GM12878 (cell line): ENCODE measurements at regions not wholly inside any gene's neighbourhood (a gene's known extent, or its start where the extent isn't known, plus 50 kb on each side); places are given as distances from the start of the nearest gene placed in this dataset.

Experiments used
- ATAC-seq: fragments of 200-7000 bp; cut with Tn5 transposase; 3 replicates; pipeline ENCODE4 v1.9.1; 2020; ENCODE audit warnings: mild to moderate bottlenecking, moderate library complexity
- BruUV-seq: library from RNA; stranded (reverse); fragments of 400-500 nt; replicated peaks from 2 replicates; lab custom pipeline; 2021; lab: Mats Ljungman, UMichigan
- CTCF ChIA-PET: fragments of 300-600 bp; sonication (Branson Sonifier 250); formaldehyde crosslinking; extraction: SDS; loops from one replicate; lab custom pipeline; 2021; ENCODE audit warnings: inconsistent platforms; lab: Yijun Ruan, JAX
- POLR2A ChIA-PET: fragments of 350-600 bp; formaldehyde crosslinking; extraction: SDS; loops from one replicate; lab custom pipeline; 2021; ENCODE audit warnings: inconsistent platforms; lab: Charles Lee
- RAD21 ChIA-PET: fragments of 300-600 bp; sonication (Branson Sonifier 250); formaldehyde crosslinking; loops from one replicate; lab custom pipeline; 2023; ENCODE audit warnings: antibody characterized with exemption; ENCODE audit not compliant: unreplicated experiment; lab: Charles Lee
- SMC1A ChIA-PET: fragments of 300-600 bp; sonication (Branson Sonifier 250); formaldehyde crosslinking; loops from one replicate; lab custom pipeline; 2023; ENCODE audit not compliant: unreplicated experiment, uncharacterized antibody; lab: Charles Lee
- DNase-seq: peaks from one replicate; pipeline ENCODE4 v3.0.0-alpha.2; 2011; ENCODE audit warnings: low read depth, low spot score
- FAIRE-seq: peaks from 3 replicates; lab custom pipeline; 2011; peaks lifted over from hg19 to GRCh38; lab: Jason Lieb, UNC
- H2AFZ ChIP-seq: 2 replicates; pipeline ENCODE4 v1.6.0; 2011; ENCODE audit warnings: low read depth, low read length, control low read depth; ENCODE audit not compliant: control insufficient read depth
- H3K27ac ChIP-seq: 2 replicates; pipeline ENCODE4 v1.5.1; 2011; ENCODE audit warnings: control low read depth; ENCODE audit not compliant: control insufficient read depth, insufficient read depth
- H3K27me3 ChIP-seq, 2 experiments: replicated peaks in 1 of 2; 2 replicates each; pipeline versions ENCODE4 v1.6.0 to v1.6.1; 2011; ENCODE audit warnings: low read length in 1 of 2; ENCODE audit not compliant: control insufficient read depth in 2 of 2, insufficient read depth in 2 of 2
- H3K36me3 ChIP-seq, 2 experiments: 2 replicates each; pipeline ENCODE4 v1.5.1; 2011; ENCODE audit warnings: low read length in 1 of 2; ENCODE audit not compliant: control insufficient read depth in 2 of 2, insufficient read depth in 2 of 2
- H3K4me1 ChIP-seq: 2 replicates; pipeline ENCODE4 v1.6.1; 2011; ENCODE audit warnings: mild to moderate bottlenecking, low read length, moderate library complexity, mixed read lengths; ENCODE audit not compliant: control insufficient read depth, insufficient read depth
- H3K4me2 ChIP-seq: 2 replicates; pipeline ENCODE4 v1.6.0; 2011; ENCODE audit warnings: control low read depth; ENCODE audit not compliant: control insufficient read depth, insufficient read depth
- H3K4me3 ChIP-seq: fragments of 200-600 bp; sonication (generic); 2 replicates; pipeline ENCODE4 v1.5.1; 2016
- H3K79me2 ChIP-seq: 2 replicates; pipeline ENCODE4 v1.6.0; 2011; ENCODE audit warnings: low read length; ENCODE audit not compliant: control insufficient read depth, insufficient read depth
- H3K9ac ChIP-seq: 2 replicates; pipeline ENCODE4 v1.8.0; 2011; ENCODE audit warnings: low read length, control low read depth, mixed read lengths; ENCODE audit not compliant: control insufficient read depth, insufficient read depth
- H3K9me3 ChIP-seq: replicated peaks from 3 replicates; pipeline ENCODE4 v1.5.1; 2011; ENCODE audit warnings: mild to moderate bottlenecking, low read length; ENCODE audit not compliant: control insufficient read depth, insufficient read depth
- H4K20me1 ChIP-seq: 2 replicates; pipeline ENCODE4 v1.6.0; 2011; ENCODE audit not compliant: control insufficient read depth, insufficient read depth
- CBX3 ChIP-seq: fragments of 200-600 bp; sonication (generic); IDR thresholded peaks from 2 replicates; pipeline ENCODE4 v1.6.1; 2016; ENCODE audit warnings: low read depth, borderline replicate concordance
- CREB1 ChIP-seq: IDR thresholded peaks from 2 replicates; pipeline ENCODE4 v1.6.1; 2012; ENCODE audit warnings: low read depth, mild to moderate bottlenecking, inconsistent platforms
- DPF2 ChIP-seq: fragments of 450-650 bp; IDR thresholded peaks from 2 replicates; pipeline ENCODE4 v1.6.1; 2017; ENCODE audit warnings: mild to moderate bottlenecking
- GABPA ChIP-seq: IDR thresholded peaks from 2 replicates; pipeline ENCODE4 v1.6.1; 2014; ENCODE audit warnings: antibody characterized with exemption, low read depth, mild to moderate bottlenecking, inconsistent platforms
- LARP7 ChIP-seq: fragments of 450-650 bp; IDR thresholded peaks from 2 replicates; pipeline ENCODE4 v1.6.1; 2017; ENCODE audit warnings: mild to moderate bottlenecking
- POU2F2 ChIP-seq: IDR thresholded peaks from 3 replicates; pipeline ENCODE4 v1.6.1; 2011; ENCODE audit warnings: low read depth, mild to moderate bottlenecking, low read length, borderline replicate concordance
- RB1 ChIP-seq: fragments of 450-650 bp; formaldehyde crosslinking; IDR thresholded peaks from 2 replicates; pipeline ENCODE4 v1.6.1; 2017; ENCODE audit warnings: mild to moderate bottlenecking, borderline replicate concordance
- ZBED1 ChIP-seq: IDR thresholded peaks from 2 replicates; pipeline ENCODE4 v1.6.1; 2016; ENCODE audit warnings: borderline replicate concordance
- ZNF274 ChIP-seq: IDR thresholded peaks from one replicate; pipeline ENCODE4 v1.8.0; 2011; ENCODE audit not compliant: insufficient read length, insufficient read depth
- ZSCAN29 ChIP-seq: fragments of 450-650 bp; IDR thresholded peaks from 2 replicates; pipeline ENCODE4 v1.6.1; 2017; ENCODE audit warnings: mild to moderate bottlenecking, moderate library complexity
- WGBS: methylation state at CpG from one replicate; pipeline ENCODE4 v1.1.6; 2016; ENCODE audit warnings: low lambda C conversion rate; ENCODE audit not compliant: insufficient replicate concordance, insufficient coverage; ENCODE audit errors: missing lambda C conversion rate; 5-methylcytosine and 5-hydroxymethylcytosine counted together
- in situ Hi-C: fragments of 300-500 bp; cut with MboI; formaldehyde crosslinking; loops from 9 replicates; pipeline ENCODE4 v1.14.3; 2018; ENCODE audit warnings: mixed read lengths
- intact Hi-C: fragments of 100-400 bp; cut with micrococcal nuclease; formaldehyde crosslinking; loops from one replicate; pipeline ENCODE4 v1.14.2; 2022; ENCODE audit not compliant: unreplicated experiment
- TF ChIP-seq, protein P1 (sequence below): fragments of 450-650 bp; formaldehyde crosslinking; IDR thresholded peaks from 2 replicates; pipeline ENCODE4 v1.4.0; 2022; ENCODE audit warnings: mild to moderate bottlenecking, moderate library complexity
- TF ChIP-seq, protein P2 (sequence below), 3 experiments: IDR thresholded peaks in 2 of 3; conservative IDR thresholded peaks in 1 of 3; 2 replicates each; pipeline ENCODE4 v1.5.1; 2011; ENCODE audit warnings: low read depth in 3 of 3, low read length in 3 of 3, mild to moderate bottlenecking in 3 of 3, control low read depth in 2 of 3, moderate library complexity in 2 of 3, inconsistent platforms in 1 of 3, mixed read lengths in 1 of 3; ENCODE audit not compliant: control insufficient read depth in 2 of 3, insufficient read depth in 1 of 3; ENCODE audit errors: extremely low read depth in 1 of 3
- TF ChIP-seq, protein P3 (sequence below): fragments of 450-650 bp; IDR thresholded peaks from 2 replicates; pipeline ENCODE4 v1.6.1; 2017; ENCODE audit warnings: mild to moderate bottlenecking
- TF ChIP-seq, protein P4 (sequence below): IDR thresholded peaks from 2 replicates; pipeline ENCODE4 v1.6.1; 2012; ENCODE audit warnings: improper control_type of control experiment, low read depth, low read length; ENCODE audit not compliant: insufficient replicate concordance

DNA sequence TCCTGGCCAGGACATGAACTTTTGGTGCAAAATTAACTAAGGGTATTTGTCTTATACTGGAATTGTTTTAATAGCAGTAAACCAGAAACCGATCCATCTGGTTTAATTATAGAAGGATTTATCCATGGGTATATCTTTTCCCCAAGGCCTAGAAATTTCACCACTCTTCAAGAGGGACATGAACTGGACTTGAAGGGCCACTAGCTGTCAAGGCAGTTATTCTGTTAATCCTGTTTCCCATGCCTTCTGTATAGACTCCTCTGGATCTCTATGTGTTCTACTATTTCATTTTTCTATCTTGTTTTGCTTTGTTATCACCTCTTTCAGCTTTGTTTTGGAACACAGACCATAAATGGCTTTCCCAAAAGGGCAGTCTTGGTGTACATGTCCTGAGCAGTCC, 467.6 kb downstream of the KIF4B start:
- BruUV-seq = no TSS peak
- ChIA-PET POLR2A (no interaction called here), CTCF (interaction anchor here (1.1 kb wide), 1 partner anchor 10 kb away, joined by 3 read pairs; no protein-coding TSS in a partner anchor), SMC1A (no interaction called here), RAD21 (no interaction called here)
- Histone ChIP-seq H3K27me3 (no peaks in the 10 kb centered on the region), H3K4me1 (no peaks in the 10 kb centered on the region), H3K79me2 (no peaks in the 10 kb centered on the region), H3K27ac (no peak overlapping the region), H3K36me3 (no peaks in the 10 kb centered on the region), H4K20me1 (no peaks in the 10 kb centered on the region), H2AFZ (no peak overlapping the region), H3K9me3 (no peaks in the 10 kb centered on the region), H3K4me3 (no peak overlapping the region), H3K9ac (no peak overlapping the region), H3K4me2 (no peak overlapping the region)
- FAIRE-seq = no peak
- ATAC-seq = no peak
- no peak for DNase-seq
- 75% methylated on average over 1 of the region's 1 CpG for WGBS
- in situ Hi-C loops (no loop called here), intact Hi-C loops (no loop called here)
- TF ChIP-seq, protein P1, sequence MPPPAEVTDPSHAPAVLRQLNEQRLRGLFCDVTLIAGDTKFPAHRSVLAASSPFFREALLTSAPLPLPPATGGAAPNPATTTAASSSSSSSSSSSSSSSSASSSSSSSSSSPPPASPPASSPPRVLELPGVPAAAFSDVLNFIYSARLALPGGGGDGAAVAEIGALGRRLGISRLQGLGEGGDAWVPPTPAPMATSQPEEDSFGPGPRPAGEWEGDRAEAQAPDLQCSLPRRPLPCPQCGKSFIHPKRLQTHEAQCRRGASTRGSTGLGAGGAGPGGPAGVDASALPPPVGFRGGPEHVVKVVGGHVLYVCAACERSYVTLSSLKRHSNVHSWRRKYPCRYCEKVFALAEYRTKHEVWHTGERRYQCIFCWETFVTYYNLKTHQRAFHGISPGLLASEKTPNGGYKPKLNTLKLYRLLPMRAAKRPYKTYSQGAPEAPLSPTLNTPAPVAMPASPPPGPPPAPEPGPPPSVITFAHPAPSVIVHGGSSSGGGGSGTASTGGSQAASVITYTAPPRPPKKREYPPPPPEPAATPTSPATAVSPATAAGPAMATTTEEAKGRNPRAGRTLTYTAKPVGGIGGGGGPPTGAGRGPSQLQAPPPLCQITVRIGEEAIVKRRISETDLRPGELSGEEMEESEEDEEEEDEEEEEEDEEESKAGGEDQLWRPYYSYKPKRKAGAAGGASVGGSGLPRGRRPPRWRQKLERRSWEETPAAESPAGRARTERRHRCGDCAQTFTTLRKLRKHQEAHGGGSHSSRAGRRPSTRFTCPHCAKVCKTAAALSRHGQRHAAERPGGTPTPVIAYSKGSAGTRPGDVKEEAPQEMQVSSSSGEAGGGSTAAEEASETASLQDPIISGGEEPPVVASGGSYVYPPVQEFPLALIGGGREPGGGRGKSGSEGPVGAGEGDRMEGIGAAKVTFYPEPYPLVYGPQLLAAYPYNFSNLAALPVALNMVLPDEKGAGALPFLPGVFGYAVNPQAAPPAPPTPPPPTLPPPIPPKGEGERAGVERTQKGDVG (CRISPR knock-in tag) = no peak
- TF ChIP-seq LARP7 (no peak), POU2F2 (no peak), CREB1 (no peak), ZBED1 (no peak), DPF2 (no peak), ZNF274 (no peak), GABPA (no peak), RB1 (no peak), CBX3 (no peak), ZSCAN29 (no peak)
- TF ChIP-seq, protein P2, sequence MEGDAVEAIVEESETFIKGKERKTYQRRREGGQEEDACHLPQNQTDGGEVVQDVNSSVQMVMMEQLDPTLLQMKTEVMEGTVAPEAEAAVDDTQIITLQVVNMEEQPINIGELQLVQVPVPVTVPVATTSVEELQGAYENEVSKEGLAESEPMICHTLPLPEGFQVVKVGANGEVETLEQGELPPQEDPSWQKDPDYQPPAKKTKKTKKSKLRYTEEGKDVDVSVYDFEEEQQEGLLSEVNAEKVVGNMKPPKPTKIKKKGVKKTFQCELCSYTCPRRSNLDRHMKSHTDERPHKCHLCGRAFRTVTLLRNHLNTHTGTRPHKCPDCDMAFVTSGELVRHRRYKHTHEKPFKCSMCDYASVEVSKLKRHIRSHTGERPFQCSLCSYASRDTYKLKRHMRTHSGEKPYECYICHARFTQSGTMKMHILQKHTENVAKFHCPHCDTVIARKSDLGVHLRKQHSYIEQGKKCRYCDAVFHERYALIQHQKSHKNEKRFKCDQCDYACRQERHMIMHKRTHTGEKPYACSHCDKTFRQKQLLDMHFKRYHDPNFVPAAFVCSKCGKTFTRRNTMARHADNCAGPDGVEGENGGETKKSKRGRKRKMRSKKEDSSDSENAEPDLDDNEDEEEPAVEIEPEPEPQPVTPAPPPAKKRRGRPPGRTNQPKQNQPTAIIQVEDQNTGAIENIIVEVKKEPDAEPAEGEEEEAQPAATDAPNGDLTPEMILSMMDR (IDR thresholded peaks at IDR 0.05 in 2 of 3, conservative IDR thresholded peaks at IDR 0.05 in 1 of 3; ENCODE audit: control insufficient read depth in 2 of 3, extremely low read depth in 1 of 3, insufficient read depth in 1 of 3, low read depth in 3 of 3, low read length in 3 of 3) = no peak
- TF ChIP-seq, protein P3, sequence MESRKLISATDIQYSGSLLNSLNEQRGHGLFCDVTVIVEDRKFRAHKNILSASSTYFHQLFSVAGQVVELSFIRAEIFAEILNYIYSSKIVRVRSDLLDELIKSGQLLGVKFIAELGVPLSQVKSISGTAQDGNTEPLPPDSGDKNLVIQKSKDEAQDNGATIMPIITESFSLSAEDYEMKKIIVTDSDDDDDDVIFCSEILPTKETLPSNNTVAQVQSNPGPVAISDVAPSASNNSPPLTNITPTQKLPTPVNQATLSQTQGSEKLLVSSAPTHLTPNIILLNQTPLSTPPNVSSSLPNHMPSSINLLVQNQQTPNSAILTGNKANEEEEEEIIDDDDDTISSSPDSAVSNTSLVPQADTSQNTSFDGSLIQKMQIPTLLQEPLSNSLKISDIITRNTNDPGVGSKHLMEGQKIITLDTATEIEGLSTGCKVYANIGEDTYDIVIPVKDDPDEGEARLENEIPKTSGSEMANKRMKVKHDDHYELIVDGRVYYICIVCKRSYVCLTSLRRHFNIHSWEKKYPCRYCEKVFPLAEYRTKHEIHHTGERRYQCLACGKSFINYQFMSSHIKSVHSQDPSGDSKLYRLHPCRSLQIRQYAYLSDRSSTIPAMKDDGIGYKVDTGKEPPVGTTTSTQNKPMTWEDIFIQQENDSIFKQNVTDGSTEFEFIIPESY = no peak
- TF ChIP-seq, protein P4, sequence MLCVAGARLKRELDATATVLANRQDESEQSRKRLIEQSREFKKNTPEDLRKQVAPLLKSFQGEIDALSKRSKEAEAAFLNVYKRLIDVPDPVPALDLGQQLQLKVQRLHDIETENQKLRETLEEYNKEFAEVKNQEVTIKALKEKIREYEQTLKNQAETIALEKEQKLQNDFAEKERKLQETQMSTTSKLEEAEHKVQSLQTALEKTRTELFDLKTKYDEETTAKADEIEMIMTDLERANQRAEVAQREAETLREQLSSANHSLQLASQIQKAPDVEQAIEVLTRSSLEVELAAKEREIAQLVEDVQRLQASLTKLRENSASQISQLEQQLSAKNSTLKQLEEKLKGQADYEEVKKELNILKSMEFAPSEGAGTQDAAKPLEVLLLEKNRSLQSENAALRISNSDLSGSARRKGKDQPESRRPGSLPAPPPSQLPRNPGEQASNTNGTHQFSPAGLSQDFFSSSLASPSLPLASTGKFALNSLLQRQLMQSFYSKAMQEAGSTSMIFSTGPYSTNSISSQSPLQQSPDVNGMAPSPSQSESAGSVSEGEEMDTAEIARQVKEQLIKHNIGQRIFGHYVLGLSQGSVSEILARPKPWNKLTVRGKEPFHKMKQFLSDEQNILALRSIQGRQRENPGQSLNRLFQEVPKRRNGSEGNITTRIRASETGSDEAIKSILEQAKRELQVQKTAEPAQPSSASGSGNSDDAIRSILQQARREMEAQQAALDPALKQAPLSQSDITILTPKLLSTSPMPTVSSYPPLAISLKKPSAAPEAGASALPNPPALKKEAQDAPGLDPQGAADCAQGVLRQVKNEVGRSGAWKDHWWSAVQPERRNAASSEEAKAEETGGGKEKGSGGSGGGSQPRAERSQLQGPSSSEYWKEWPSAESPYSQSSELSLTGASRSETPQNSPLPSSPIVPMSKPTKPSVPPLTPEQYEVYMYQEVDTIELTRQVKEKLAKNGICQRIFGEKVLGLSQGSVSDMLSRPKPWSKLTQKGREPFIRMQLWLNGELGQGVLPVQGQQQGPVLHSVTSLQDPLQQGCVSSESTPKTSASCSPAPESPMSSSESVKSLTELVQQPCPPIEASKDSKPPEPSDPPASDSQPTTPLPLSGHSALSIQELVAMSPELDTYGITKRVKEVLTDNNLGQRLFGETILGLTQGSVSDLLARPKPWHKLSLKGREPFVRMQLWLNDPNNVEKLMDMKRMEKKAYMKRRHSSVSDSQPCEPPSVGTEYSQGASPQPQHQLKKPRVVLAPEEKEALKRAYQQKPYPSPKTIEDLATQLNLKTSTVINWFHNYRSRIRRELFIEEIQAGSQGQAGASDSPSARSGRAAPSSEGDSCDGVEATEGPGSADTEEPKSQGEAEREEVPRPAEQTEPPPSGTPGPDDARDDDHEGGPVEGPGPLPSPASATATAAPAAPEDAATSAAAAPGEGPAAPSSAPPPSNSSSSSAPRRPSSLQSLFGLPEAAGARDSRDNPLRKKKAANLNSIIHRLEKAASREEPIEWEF = no peak
